HG03039 (cell line): ENCODE measurements at regions not wholly inside any gene's neighbourhood (a gene's known extent, or its start where the extent isn't known, plus 50 kb on each side); places are given as distances from the start of the nearest gene placed in this dataset.

ENCODE experiments used
- ATAC-seq: cut with Tn5 transposase; IDR thresholded peaks from one replicate; pipeline ENCODE4 v1.9.1; 2021; ENCODE audit warnings: mild to moderate bottlenecking, moderate library complexity; ENCODE audit not compliant: unreplicated experiment

GRCh38 chr14:82298811-82299210 is 765.2 kb upstream of the SEL1L start:
- ATAC-seq, result no peak

- ATAC-seq, result no peak
Measured at GRCh38 chr14:82309199-82309598, 775.5 kb upstream of the SEL1L start.

- ATAC-seq, result no peak
Measured at GRCh38 chr14:82313889-82314288, 780.2 kb upstream of the SEL1L start.

- ATAC-seq, result no peak
Measured at GRCh38 chr14:82328442-82328841, 794.8 kb upstream of the SEL1L start.

- ATAC-seq, result no peak
Measured at GRCh38 chr14:82341261-82341810, 807.7 kb upstream of the SEL1L start.

- no peak for ATAC-seq
Measured at GRCh38 chr14:82342596-82342995, 808.9 kb upstream of the SEL1L start.

DNA sequence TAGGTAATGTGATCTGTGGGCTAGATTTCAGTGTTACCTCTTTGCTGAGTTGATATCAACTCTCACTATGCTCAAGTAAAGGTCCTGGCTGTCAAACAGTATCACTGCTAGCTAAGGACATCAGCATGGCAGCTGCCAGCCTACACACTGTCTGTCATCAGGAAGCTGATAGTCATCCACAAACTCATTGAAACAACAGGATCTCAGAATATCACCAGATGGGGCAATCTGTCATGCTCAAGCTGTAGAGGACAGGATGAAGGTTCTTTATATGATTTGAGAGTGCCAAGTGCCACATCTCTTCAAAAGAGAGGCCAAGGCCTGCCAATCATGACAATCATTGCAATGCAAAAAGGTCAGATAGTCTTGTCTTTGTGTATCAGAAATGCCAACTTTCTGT is 811.5 kb upstream of the SEL1L start:
- no peak for ATAC-seq

GRCh38 chr14:82354126-82354525 is 820.5 kb upstream of the SEL1L start:
- ATAC-seq, result no peak

DNA sequence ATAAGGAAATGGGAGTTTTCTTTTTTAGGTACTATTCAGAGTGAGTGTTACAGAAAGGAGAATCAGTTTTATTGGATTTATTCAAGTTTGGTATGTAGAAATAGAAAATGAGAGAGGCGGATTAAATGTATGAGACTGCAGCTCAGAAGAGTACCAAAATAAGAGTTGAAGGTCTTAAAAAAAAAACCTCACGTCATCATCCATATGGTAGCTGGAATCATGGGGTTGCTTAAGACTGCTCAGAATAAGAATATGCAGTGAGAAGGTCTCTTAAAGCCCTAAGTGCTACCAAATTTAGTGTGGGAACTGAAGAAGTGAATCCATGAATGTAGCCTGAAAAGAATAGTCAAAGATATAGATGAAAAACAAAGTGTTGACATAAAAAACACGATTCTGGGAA is 825.5 kb upstream of the SEL1L start:
- ATAC-seq, result no peak

- ATAC-seq, result no peak
Measured at GRCh38 chr14:82362452-82362851, 828.8 kb upstream of the SEL1L start.

DNA sequence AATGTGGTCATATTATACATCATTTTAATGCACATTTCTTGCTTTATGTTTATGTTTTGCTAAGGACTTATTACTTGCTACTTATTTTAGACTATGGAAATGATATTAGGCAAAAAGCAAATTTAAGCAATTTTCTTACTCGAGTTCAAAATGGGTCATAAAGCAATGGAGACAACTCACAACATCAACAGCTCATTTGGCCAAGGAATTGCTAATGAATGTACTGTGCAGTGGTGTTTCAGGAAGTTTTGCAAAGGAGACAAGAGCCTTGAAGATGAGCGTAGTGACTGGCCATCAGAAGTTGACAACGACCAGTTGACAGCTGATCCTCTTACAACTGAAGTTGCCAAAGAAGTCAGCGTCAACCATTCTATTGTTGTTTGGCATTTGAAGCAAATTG is 831.8 kb upstream of the SEL1L start:
- ATAC-seq, result no peak

DNA sequence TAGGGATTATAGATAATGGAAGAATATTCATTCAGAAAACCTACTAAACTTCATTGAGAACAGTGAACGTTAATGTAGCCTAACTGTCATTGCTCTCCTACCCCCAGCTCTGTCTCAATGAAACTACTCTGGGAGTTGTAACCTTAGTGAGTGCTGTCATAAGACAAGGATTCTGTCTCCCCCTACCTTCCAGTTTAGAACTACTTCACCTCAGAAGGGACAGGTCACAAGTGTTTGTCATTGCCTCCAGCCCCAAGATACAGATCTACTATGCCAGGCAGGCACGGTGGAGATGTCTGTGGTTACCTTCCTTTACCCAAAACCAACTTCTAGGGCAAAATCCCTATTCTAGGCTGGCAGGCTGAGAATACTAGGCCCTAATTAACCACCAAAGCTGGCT is 833.1 kb upstream of the SEL1L start:
- no peak for ATAC-seq

DNA sequence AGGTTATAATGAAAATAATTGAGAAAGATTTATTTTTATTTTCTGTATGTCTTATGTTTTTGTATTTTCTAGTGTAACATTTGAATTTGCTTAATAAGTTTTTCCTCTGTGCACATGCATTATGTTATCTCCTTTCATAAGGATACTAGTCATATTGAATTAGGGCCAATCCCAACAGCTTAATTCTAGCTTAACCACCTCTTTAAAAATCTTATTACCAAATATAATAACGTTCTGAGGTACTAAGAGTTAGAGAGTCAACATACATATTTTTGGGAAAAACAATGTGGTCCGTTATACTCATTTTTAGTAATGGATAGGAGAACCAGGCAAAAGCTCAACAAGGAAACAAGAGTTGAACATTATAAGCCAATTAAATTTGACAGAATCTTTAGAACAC is 845.6 kb upstream of the SEL1L start:
- ATAC-seq, result no peak

- no peak for ATAC-seq
Measured at GRCh38 chr14:82385048-82385447, 851.4 kb upstream of the SEL1L start.

- ATAC-seq, result no peak
Measured at GRCh38 chr14:82387699-82388098, 854.0 kb upstream of the SEL1L start.

- no peak for ATAC-seq
Measured at GRCh38 chr14:82388488-82388887, 854.8 kb upstream of the SEL1L start.

DNA sequence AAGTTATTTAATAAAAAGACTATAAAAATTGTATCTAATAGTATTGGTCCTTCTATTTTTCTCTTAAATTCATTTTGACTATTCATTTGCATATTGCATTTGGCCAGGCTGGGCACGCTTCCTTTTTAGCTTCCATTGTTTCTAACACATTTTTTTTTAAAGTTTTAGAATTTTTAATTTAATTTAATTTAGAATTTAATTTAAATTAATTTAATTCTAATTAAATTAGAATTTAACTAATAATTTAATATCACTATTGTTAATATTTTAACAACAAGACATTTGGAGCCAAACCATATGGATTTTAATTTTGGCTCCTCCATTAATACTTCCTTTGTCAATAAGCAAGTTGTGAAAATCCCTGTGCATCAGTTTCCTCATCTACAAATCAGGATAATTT is 856.9 kb upstream of the SEL1L start:
- no peak for ATAC-seq

- ATAC-seq, result no peak
Measured at GRCh38 chr14:82394916-82395315, 861.3 kb upstream of the SEL1L start.

- ATAC-seq, result no peak
Measured at GRCh38 chr14:82398256-82398655, 864.6 kb upstream of the SEL1L start.

- no peak for ATAC-seq
Measured at GRCh38 chr14:82403987-82404386, 870.3 kb upstream of the SEL1L start.

DNA sequence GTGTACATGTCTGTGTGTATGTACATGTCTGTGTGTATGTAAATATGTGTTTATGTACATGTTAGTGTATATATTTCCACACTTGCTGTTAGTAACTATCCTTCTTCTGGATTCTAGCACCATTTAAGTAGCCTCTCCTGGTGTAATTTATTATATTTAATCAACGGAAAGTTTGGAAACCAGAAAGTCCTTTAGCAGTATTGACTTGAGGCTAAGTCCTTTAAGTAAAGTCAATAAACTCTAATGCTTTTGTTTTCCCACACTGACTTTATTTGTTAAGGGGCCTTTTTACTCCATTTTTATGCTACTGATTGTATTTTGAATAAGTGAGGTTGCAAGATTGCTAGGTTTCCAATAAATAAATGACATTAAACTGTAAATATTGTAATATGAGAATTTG is 876.4 kb upstream of the SEL1L start:
- no peak for ATAC-seq

DNA sequence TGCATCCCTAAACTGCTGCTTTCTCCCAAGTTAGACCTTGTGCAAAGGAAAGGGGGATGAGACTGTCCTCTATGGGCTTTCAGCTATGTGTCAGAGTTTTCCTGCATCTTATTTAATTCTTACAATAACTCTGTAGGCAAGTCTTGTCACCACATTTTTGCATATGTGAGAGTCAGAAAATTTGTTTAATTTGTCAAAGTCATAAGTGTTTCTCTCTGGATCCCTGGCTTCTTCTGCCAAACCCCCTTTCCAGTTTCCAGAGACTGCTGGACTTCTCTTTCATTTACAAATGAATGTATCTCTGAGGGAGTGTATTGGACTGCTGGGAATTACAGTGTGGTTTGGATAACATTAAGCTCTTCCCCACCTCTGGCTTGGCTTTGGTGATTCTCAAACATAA is 877.6 kb upstream of the SEL1L start:
- ATAC-seq, result no peak

GRCh38 chr14:82412545-82412944 is 878.9 kb upstream of the SEL1L start:
- ATAC-seq, result no peak
